Fibroblast of lung (primary cell): ENCODE measurements at regions not wholly inside any gene's neighbourhood (a gene's known extent, or its start where the extent isn't known, plus 50 kb on each side); places are given as distances from the start of the nearest gene placed in this dataset.

ENCODE experiments used
- CTCF ChIP-seq, 2 donors: IDR thresholded peaks in 1 of 2; conservative IDR thresholded peaks in 1 of 2; 1 replicate in 1 of 2; 2 replicates in 1 of 2; pipeline ENCODE4 v1.5.1; 2011 to 2012; ENCODE audit warnings: low read length in 2 of 2, control low read depth in 1 of 2, inconsistent platforms in 1 of 2, low read depth in 1 of 2, mild to moderate bottlenecking in 1 of 2
- EZH2 ChIP-seq: IDR thresholded peaks from 2 replicates; pipeline ENCODE4 v1.5.1; 2012; ENCODE audit warnings: low read length, control low read depth, mild to moderate bottlenecking; ENCODE audit errors: missing control alignments

GRCh38 chr6:121956782-121957181, 442.7 kb upstream of the HSF2 start:
- TF ChIP-seq CTCF (conservative IDR thresholded peaks at IDR 0.05 in 1 of 2, IDR thresholded peaks at IDR 0.05 in 1 of 2; ENCODE audit: low read depth in 1 of 2, low read length in 2 of 2) (no peak), EZH2 (no peak)
